SK-N-MC (cell line): ENCODE measurements at regions not wholly inside any gene's neighbourhood (a gene's known extent, or its start where the extent isn't known, plus 50 kb on each side); places are given as distances from the start of the nearest gene placed in this dataset.

Experiments
- EZH2 ChIP-seq: fragments of 200-600 bp; sonication (generic); IDR thresholded peaks from one replicate; pipeline ENCODE4 v1.6.1; 2017; ENCODE audit warnings: antibody characterized with exemption
- FOXP2 ChIP-seq: optimal IDR thresholded peaks from 2 replicates; pipeline ENCODE3; 2011; ENCODE audit warnings: mild to moderate bottlenecking, moderate library complexity; ENCODE audit not compliant: insufficient read depth; ENCODE audit errors: extremely low read length, control extremely low read depth
- POLR2AphosphoS5 ChIP-seq: IDR thresholded peaks from 2 replicates; pipeline ENCODE4 v1.6.1; 2012; ENCODE audit warnings: mild to moderate bottlenecking, low read depth, low read length, borderline replicate concordance

DNA sequence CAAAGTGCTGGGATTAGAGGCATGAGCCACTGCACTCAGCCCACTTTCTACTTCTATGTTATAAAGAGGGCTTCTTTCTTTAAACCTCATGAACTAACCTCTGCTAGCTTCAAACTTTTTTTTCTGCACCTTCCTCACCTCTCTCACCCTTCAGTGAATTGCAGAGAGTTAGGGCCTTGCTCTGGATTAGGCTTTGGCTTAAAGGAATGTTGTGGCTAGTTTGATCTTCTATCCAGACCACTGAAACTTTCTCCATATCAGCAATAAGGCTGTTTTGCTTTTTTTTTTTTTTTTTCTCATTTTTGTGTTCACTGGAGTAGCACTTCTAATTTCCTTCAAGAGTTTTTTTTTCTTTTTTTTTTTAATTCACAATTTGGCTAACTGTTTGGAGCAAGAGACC is 216.4 kb upstream of the MAP3K1 start:
- TF ChIP-seq POLR2AphosphoS5, result no peak
- TF ChIP-seq EZH2, result no peak
- TF ChIP-seq FOXP2, result no peak
